ENCODE measurements at regions not wholly inside any gene's neighbourhood (a gene's known extent, or its start where the extent isn't known, plus 50 kb on each side); places are given as distances from the start of the nearest gene placed in this dataset.

DNA sequence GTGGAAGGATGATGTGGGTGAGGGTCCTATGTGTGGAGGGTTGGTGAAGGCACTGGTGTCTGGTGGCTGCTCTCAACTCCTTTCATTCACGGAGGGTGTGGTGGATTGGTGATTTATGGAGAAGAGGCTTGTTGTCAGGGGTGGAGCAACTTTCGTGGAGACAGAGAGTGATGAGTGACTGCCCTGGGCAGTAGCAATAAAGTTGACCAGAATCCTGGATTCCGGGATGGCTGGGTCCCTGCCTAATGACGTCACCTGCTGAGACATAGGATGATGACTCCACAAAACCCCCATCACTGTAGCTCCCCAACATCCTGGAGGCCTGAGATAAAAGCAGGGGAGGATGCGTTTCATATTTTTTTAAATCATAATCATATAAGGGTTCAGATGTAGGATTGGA lies 193.0 kb downstream of the ACKR3 start:
- Mint-ChIP-seq H3K9me3 (ENCODE audit: low read depth) (no peaks in the 10 kb centered on the region), H3K36me3 (ENCODE audit: low read depth) (no peaks in the 10 kb centered on the region), H3K4me3 (no peak overlapping the region), H3K4me1 (no peaks in the 10 kb centered on the region), H3K27ac (no peak overlapping the region), H3K27me3 (peaks cover 5% of the 10 kb centered on the region)
- ATAC-seq, result no peak
- ChIA-PET POLR2A (no interaction called here), CTCF (no interaction called here)
- intact Hi-C loops (cut with DNase I, micrococcal nuclease), result no loop called here
- no peak for DNase-seq

DNA sequence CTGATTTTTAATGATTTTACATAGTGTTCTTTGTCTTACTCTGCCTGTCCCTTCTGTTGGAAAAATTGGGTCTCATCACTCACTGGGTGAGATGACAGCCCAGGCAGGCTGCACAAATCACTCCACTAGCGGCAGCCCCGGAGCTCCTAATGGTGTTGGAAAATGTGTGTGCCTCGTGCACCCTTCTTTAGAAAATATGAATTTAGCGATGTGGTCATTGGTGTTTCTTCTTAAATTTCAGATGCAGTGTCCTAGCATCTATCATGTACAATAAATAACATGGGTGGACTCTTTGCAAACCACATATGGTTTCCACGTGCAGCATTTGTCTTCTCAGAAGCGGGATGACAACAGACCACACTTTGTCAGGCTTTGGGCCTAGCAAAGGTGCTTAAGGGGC lies 194.2 kb downstream of the ACKR3 start:
- intact Hi-C loops (cut with DNase I, micrococcal nuclease), result no loop called here
- CTCF ChIA-PET, result no interaction called here
- Mint-ChIP-seq H3K27me3 (peaks cover 3% of the 10 kb centered on the region), H3K4me3 (no peak overlapping the region), H3K36me3 (ENCODE audit: low read depth) (no peaks in the 10 kb centered on the region), H3K27ac (no peak overlapping the region), H3K4me1 (no peaks in the 10 kb centered on the region), H3K9me3 (ENCODE audit: low read depth) (no peaks in the 10 kb centered on the region)
- no peak for ATAC-seq
- no peak for DNase-seq
- POLR2A ChIA-PET, result no interaction called here

DNA sequence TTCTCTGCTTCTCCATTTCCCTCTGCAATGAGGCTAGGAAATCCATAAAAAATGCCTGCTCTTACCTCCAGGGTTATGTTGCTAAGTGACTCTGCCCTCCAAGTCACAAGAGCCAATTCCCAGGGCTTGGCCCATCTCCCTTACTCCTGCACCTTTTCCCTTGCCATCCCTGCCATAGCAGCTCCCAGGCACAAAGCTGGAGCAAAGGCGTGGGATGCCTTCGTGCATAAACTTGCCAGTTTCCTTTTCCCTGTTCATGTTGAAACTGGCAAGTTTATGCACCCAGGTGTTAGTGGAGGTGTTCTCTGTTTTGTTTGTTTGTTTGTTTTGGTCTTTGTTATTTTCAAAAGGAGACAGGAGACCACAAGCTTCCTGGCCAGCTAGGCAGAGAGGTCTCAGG lies 195.1 kb downstream of the ACKR3 start:
- DNase-seq, result no peak
- Mint-ChIP-seq H3K4me1 (no peaks in the 10 kb centered on the region), H3K36me3 (ENCODE audit: low read depth) (no peaks in the 10 kb centered on the region), H3K27me3 (peaks cover 3% of the 10 kb centered on the region), H3K9me3 (ENCODE audit: low read depth) (no peaks in the 10 kb centered on the region), H3K27ac (no peak overlapping the region), H3K4me3 (no peak overlapping the region)
- CTCF ChIA-PET, result no interaction called here
- no peak for ATAC-seq
- intact Hi-C loops (cut with DNase I, micrococcal nuclease), result no loop called here
- POLR2A ChIA-PET, result no interaction called here

DNA sequence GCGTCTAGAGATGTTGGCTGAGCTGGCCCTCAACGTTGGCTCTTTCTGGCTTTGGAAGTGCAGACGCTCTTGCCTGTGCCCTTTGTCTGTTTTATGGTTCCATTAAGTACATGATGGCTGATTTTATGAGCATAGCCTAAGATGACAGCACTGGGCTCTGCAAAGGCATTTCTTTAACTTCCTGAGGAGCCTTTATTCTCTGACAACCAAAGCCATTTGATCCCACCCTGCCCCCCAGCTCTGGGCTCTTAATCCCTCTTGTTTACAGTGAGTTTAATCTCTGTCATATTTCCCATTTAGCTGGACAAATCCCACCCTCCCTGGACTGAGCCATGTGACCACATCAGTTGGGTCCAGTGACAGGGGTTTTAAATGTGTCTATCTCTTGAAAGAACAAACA lies 195.9 kb downstream of the ACKR3 start:
- H3K27me3 Mint-ChIP-seq, result peaks cover 3% of the 10 kb centered on the region
- no peak for ATAC-seq

DNA sequence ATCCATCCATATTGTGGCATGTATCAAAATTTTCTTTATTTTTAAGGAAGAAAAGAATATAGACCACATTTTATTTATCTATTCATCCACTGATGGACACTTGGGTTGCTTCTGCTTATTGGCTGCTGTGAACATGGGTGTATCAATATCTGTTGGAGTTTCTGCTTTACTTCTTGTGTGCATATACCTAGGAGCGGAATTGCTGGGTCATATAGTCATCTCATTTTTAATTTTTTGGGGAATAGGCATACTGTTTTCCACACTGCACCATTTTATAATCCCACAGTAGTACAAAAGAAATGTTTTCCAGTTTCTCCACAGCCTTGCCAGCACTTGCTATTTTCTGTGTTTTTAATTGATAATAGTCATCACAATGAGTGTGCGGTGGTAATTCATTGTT lies 197.2 kb downstream of the ACKR3 start:
- Mint-ChIP-seq H3K9me3 (ENCODE audit: low read depth) (no peaks in the 10 kb centered on the region), H3K27me3 (peaks cover 3% of the 10 kb centered on the region), H3K27ac (no peak overlapping the region), H3K36me3 (ENCODE audit: low read depth) (no peaks in the 10 kb centered on the region), H3K4me3 (no peak overlapping the region), H3K4me1 (no peaks in the 10 kb centered on the region)
- DNase-seq (no peak), ATAC-seq (no peak)
- intact Hi-C loops (cut with DNase I, micrococcal nuclease), result no loop called here
- CTCF ChIA-PET, result no interaction called here
- POLR2A ChIA-PET, result no interaction called here

More for the DNA sequence above, 195.9 kb downstream of the ACKR3 start:
- Mint-ChIP-seq H3K4me1 (no peaks in the 10 kb centered on the region), H3K9me3 (ENCODE audit: low read depth) (no peaks in the 10 kb centered on the region), H3K4me3 (no peak overlapping the region), H3K36me3 (ENCODE audit: low read depth) (no peaks in the 10 kb centered on the region), H3K27ac (no peak overlapping the region)
- ChIA-PET POLR2A (no interaction called here), CTCF (no interaction called here)
- DNase-seq, result no peak
- intact Hi-C loops (cut with DNase I, micrococcal nuclease), result no loop called here

DNA sequence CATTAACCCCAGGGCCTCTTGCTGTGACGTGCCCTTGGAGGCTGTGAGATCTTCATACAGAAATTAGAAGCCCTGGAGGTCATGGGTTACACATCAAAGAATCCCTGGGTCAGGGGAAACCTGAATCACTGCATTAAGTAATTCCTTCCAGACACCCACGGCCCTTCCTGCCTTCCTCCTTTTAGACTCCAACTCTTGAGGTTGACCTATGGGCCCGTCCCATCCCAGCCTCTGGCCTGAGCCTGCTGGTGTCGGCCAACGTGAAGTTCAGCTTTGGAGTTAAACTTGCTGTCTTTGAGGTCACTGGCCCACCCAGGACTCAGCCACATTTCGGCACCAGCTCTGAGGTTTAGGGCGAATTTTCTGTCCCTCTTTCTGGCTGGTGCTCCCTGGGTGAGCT lies 198.3 kb downstream of the ACKR3 start:
- no peak overlapping the region for H3K27ac Mint-ChIP-seq
- no peak for ATAC-seq
- peaks cover 3% of the 10 kb centered on the region for H3K27me3 Mint-ChIP-seq
- DNase-seq, result no peak
- no peak overlapping the region for H3K4me3 Mint-ChIP-seq
- ChIA-PET CTCF (no interaction called here), POLR2A (no interaction called here)
- H3K36me3 Mint-ChIP-seq (ENCODE audit: low read depth), result no peaks in the 10 kb centered on the region
- intact Hi-C loops (cut with DNase I, micrococcal nuclease), result no loop called here
- H3K4me1 Mint-ChIP-seq, result no peaks in the 10 kb centered on the region
- no peaks in the 10 kb centered on the region for H3K9me3 Mint-ChIP-seq (ENCODE audit: low read depth)

DNA sequence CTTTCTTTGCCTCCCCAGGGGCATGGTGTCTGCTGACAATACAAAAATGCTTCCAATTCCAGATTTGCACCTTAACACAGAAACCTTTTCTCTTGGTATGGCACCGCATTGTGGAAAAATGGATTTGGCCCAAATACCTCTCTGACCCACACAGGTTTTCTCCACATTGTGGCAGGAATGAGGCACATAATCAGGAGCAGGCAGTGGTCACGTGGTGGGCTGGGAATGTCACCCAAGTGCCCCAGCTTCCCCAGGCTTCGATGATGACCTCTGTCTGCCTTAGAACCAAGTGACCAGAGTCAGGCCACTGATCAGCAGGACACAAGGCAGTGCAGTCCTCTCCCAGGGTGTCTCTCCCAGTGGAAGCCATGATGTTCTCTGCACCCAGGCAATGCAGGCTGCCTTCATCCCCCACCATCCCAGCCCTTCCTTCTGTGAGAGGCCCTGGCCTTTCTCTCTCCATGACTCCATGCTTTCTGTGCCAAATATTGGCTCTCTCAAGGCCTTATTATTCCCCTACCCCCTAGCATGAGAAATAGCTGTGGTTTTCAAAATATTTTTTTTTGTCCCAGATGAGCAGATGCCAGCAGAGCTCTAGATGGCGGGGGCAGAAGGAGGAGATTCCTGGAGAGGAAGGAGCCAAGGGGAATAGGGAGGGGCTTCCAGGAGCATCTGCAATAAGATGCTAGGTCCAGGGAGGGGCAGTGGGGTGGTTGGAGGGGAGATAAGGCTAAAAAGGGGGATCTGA lies 198.9 kb downstream of the ACKR3 start:
- intact Hi-C loops (cut with DNase I, micrococcal nuclease), result no loop called here
- Mint-ChIP-seq H3K9me3 (ENCODE audit: low read depth) (no peaks in the 10 kb centered on the region), H3K36me3 (ENCODE audit: low read depth) (no peaks in the 10 kb centered on the region), H3K4me1 (no peaks in the 10 kb centered on the region), H3K27ac (no peak overlapping the region), H3K27me3 (peaks cover 3% of the 10 kb centered on the region), H3K4me3 (no peak overlapping the region)
- ChIA-PET POLR2A (no interaction called here), CTCF (no interaction called here)
- ATAC-seq (no peak), DNase-seq (no peak)

DNA sequence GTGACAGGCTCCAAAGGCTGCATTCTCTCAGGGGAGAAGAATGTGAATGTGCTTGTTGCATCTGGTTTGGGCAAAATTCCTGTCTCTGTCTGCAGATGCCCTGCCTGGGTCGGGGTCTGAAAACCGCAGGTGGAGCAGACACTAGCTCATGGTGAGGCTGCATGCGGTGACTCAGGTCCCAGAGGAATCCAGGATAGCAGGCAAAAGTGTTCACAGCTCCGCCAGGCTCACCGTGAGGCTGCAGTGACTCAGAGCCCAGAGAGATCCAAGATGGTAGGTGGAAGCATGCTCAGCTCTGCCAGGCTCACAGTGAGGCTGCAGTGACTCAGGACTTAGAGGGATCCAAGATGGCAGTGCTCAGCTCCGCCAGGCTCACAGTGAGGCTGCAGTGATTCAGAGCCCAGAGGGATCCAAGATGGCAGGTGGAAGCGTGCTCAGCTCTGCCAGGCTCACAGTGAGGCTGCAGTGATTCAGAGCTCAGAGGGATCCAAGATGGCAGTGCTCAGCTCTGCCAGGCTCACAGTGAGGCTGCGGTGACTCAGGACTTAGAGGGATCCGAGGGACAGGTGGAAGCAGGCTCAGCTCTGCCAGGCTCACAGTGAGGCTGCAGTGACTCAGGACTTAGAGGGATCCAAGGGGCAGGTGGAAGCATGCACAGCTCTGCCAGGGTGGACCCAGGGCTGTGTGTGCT lies 200.5 kb downstream of the ACKR3 start:
- ChIA-PET CTCF (no interaction called here), POLR2A (interaction anchor here (0.6 kb wide), 1 partner anchor 11 kb away, joined by 5 read pairs; no protein-coding TSS in a partner anchor)
- DNase-seq (no peak), ATAC-seq (no peak)
- Mint-ChIP-seq H3K4me3 (no peak overlapping the region), H3K27ac (no peak overlapping the region), H3K36me3 (ENCODE audit: low read depth) (no peaks in the 10 kb centered on the region), H3K9me3 (ENCODE audit: low read depth) (no peaks in the 10 kb centered on the region), H3K4me1 (no peaks in the 10 kb centered on the region), H3K27me3 (peaks cover 3% of the 10 kb centered on the region)
- intact Hi-C loops (cut with DNase I, micrococcal nuclease), result no loop called here

DNA sequence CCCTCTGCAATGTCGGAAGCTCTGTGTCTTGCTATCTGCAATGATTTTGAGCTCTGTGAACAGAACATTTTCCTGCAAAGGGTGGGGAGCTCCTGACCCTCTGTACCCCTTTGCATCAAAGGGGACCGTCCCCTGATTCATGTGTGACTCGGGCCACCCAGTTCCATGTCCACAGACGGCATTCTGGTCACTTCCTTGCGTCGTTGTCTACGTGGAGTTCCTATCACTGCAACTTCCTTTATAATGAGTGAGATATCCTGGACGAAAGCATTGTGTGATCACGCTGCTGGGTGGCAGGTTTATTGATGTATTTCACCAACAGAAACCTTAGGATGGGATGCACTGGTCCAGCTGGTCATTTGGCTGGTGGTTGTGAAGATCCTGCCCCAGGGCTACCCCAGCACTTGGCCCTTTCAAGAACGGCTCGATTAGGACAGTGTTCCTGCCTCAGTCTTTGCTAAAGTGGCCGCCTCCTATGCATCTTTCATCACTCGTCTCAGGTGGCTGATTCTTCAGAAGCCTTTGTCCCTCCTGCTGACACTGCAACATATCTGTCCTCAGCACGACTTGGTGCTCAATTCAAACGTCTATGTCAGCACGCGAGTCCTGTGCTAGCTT lies 202.7 kb downstream of the ACKR3 start:
- Mint-ChIP-seq H3K36me3 (ENCODE audit: low read depth) (no peaks in the 10 kb centered on the region), H3K9me3 (ENCODE audit: low read depth) (no peaks in the 10 kb centered on the region), H3K4me3 (no peak overlapping the region), H3K27me3 (no peaks in the 10 kb centered on the region), H3K4me1 (no peaks in the 10 kb centered on the region), H3K27ac (no peak overlapping the region)
- no peak for DNase-seq
- intact Hi-C loops (cut with DNase I, micrococcal nuclease), result no loop called here
- no peak for ATAC-seq
- CTCF ChIA-PET, result no interaction called here
- POLR2A ChIA-PET, result no interaction called here

DNA sequence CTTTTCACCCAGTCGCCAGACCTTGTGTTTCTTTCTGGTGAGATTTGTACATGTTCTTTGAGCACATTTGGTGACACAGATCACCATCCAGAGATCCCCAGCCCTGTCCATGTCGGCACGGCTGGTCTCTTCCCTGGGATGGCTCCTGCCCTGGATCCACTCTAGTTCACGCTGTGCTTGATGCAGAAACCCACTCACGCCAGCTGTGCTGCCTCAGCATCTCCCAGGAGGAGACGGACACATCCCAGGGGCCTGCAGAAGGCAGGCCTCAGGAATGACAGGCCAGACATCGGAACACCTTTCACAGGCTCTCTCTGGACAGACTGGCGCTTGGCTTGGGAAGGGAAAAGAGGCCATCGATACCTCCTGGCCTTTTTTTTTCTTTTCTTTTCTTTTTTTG lies 203.6 kb downstream of the ACKR3 start:
- Mint-ChIP-seq H3K27me3 (peaks cover 2% of the 10 kb centered on the region), H3K36me3 (ENCODE audit: low read depth) (no peaks in the 10 kb centered on the region), H3K4me1 (no peaks in the 10 kb centered on the region), H3K4me3 (no peak overlapping the region), H3K27ac (no peak overlapping the region), H3K9me3 (ENCODE audit: low read depth) (no peaks in the 10 kb centered on the region)
- ATAC-seq, result no peak
- ChIA-PET POLR2A (no interaction called here), CTCF (no interaction called here)
- intact Hi-C loops (cut with DNase I, micrococcal nuclease), result no loop called here
- DNase-seq, result no peak

DNA sequence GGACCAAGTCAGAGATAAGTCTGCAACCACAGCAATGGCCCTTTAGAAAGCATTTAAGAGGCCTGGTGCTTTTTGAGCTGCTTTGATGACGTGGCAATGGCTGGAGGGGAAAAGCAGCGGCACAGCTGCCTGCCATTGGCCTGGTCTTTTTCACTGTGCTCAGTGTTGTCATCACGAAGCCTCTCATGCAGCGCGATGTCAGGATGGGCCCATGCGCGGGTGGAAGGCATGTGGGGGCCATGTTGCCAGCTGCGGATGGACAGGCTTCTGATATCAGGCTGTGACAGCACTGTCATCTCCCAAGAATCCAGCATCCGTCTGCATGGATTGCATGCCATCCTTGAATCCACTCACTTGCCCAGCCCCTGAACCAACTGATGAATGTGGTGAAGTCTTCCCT lies 204.5 kb downstream of the ACKR3 start:
- intact Hi-C loops (cut with DNase I, micrococcal nuclease), result no loop called here
- Mint-ChIP-seq H3K36me3 (ENCODE audit: low read depth) (no peaks in the 10 kb centered on the region), H3K4me1 (no peaks in the 10 kb centered on the region), H3K9me3 (ENCODE audit: low read depth) (no peaks in the 10 kb centered on the region), H3K27me3 (peaks cover 2% of the 10 kb centered on the region), H3K27ac (no peak overlapping the region), H3K4me3 (no peak overlapping the region)
- DNase-seq (no peak), ATAC-seq (no peak)
- ChIA-PET POLR2A (no interaction called here), CTCF (no interaction called here)

DNA sequence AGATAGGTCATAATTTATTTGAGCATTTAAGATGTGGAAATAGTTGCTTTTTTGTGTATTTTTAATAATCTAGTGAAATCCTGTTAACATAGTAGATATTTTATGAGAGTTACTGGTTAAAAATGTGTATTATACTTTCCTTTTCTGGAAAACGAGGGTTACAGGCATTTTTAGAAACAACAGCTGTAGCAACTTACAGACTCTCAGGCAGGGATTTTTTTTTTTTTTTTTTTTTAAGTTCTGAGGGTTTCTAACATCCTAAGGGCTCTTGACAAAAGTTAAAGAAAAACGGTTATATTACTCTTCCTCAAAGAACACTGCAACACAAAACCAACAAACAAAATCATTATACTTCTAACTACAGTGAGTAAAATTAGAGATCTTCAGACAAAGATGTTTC lies 205.9 kb downstream of the ACKR3 start:
- H3K4me1 Mint-ChIP-seq, result no peaks in the 10 kb centered on the region
- CTCF ChIA-PET, result interaction anchor here (0.6 kb wide), 2 partner anchors 14 to 220 kb away, joined by 3 read pairs; no protein-coding TSS in a partner anchor
- no peaks in the 10 kb centered on the region for H3K9me3 Mint-ChIP-seq (ENCODE audit: low read depth)
- no peak overlapping the region for H3K4me3 Mint-ChIP-seq
- DNase-seq (no peak), ATAC-seq (no peak)
- H3K27ac Mint-ChIP-seq, result no peak overlapping the region
- POLR2A ChIA-PET, result no interaction called here
- intact Hi-C loops (cut with DNase I, micrococcal nuclease), result no loop called here
- peaks cover 5% of the 10 kb centered on the region for H3K27me3 Mint-ChIP-seq
- H3K36me3 Mint-ChIP-seq (ENCODE audit: low read depth), result no peaks in the 10 kb centered on the region

Measured in activated CD4-positive, alpha-beta T cell treated with anti-CD3 and anti-CD28 coated beads for 36 hours (primary cell).